Heart right ventricle (tissue), 16 donors: ENCODE measurements at regions not wholly inside any gene's neighbourhood (a gene's known extent, or its start where the extent isn't known, plus 50 kb on each side); places are given as distances from the start of the nearest gene placed in this dataset.
A peak's percentile ranks its signal among the peaks of the same experiment; 100 is the strongest.

Source experiments
- ATAC-seq, 8 donors: fragments of 200-7000 bp; cut with Tn5 transposase; one replicate each; pipeline ENCODE4 v1.9.1; 2020; ENCODE audit warnings: mild to moderate bottlenecking in 8 of 8, moderate library complexity in 8 of 8, moderate number of reproducible peaks in 1 of 8
- DNase-seq, 2 donors: peaks; one replicate each; pipeline ENCODE4 v3.0.0-alpha.2; 2020
- H3K27ac ChIP-seq, 10 donors: fragments of 200-600 bp; sonication (generic) in 2 of 10; one replicate each; pipeline versions ENCODE4 v1.5.0 to v1.8.0; 2020 to 2022; ENCODE audit warnings: mild to moderate bottlenecking in 3 of 10
- H3K27me3 ChIP-seq, 7 donors: fragments of 200-600 bp; one replicate each; pipeline ENCODE4 v1.8.0; 2021 to 2022; ENCODE audit warnings: mild to moderate bottlenecking in 2 of 7
- H3K36me3 ChIP-seq, 9 donors: fragments of 200-600 bp; sonication (generic) in 1 of 9; one replicate each; pipeline versions ENCODE4 v1.5.0 to v1.8.0; 2020 to 2022; ENCODE audit warnings: mild to moderate bottlenecking in 2 of 9
- H3K4me1 ChIP-seq, 9 donors: fragments of 200-600 bp; sonication (generic) in 1 of 9; one replicate each; pipeline versions ENCODE4 v1.5.0 to v1.8.0; 2020 to 2022; ENCODE audit warnings: mild to moderate bottlenecking in 4 of 9
- H3K4me3 ChIP-seq, 10 donors: fragments of 200-600 bp; sonication (generic) in 2 of 10; one replicate each; pipeline versions ENCODE4 v1.5.0 to v1.8.0; 2020 to 2022; ENCODE audit warnings: mild to moderate bottlenecking in 7 of 10, moderate library complexity in 2 of 10
- H3K9me3 ChIP-seq, 11 donors: fragments of 200-600 bp in 10 of 11; sonication (generic) in 2 of 11; one replicate each; pipeline versions ENCODE4 v1.5.0 to v1.8.0; 2013 to 2022; ENCODE audit warnings: mild to moderate bottlenecking in 2 of 11, control low read depth in 1 of 11, moderate library complexity in 1 of 11
- CTCF ChIP-seq, 9 donors: fragments of 200-600 bp; sonication (generic) in 2 of 9; IDR thresholded peaks; one replicate each; pipeline versions ENCODE4 v1.5.0 to v1.8.0; 2021 to 2022; ENCODE audit warnings: antibody characterized with exemption in 9 of 9, mild to moderate bottlenecking in 5 of 9, moderate library complexity in 1 of 9
- WGBS, 2 donors: extraction: QIAGEN DNeasy Blood & Tissue Kit; methylation state at CpG; one replicate each; pipeline ENCODE4 v1.1.7; 2013; ENCODE audit warnings: inconsistent platforms in 1 of 2; 5-methylcytosine and 5-hydroxymethylcytosine counted together
- intact Hi-C, 10 donors: fragments of 100-400 bp; cut with DNase I; formaldehyde crosslinking; loops; one replicate each; pipeline versions ENCODE4 v1.11.1 to v1.14.2; 2022
- donor health status: Arrhythmogenic right ventricular cardiomyopathy.
- donor health status: ischemic (EF 13 %, LVEDD 7.1; RV severe dilation, severe dysfunction).
- donor health status: healthy with polysubstance abuse.
- donor health status: DM: no; HTN: yes; CAD: no.
- donor health status: DM: no; HTN: no; CAD: no.
- donor health status: ischemic (EF 25% LVEDD 6.9; RV normal size, moderate dysfunction).
- donor health status: ischemic (EF 25% LVEDD 5.7; RV mildly dilated, moderate dysfunction).
- donor health status: healthy.
- donor health status: DM: yes; HTN: yes; CAD: no.
- donor health status: Ischemic cardiomyopathy.
- donor health status: ischemic (EF 35%, LVEDD 5.7; RV mildly dilated, moderate dysfunction).
- donor health status: nonischemic (EF 11% LVEDD 7.7; RV severe dilation, severe dysfunction).
- donor health status: DM: yes; HTN: yes; CAD: no.
- donor health status: PGD.
- donor health status: ischemic (EF 29% LVEDD 5.4; RV normal size, mild dysfunction).
- donor health status: nonischemic (EF 23%, LVEDD 6.1; RV moderate dilation, normal function).

GRCh38 chr10:53607691-53608090 is 835.1 kb upstream of the MBL2 start:
- Histone ChIP-seq H3K36me3 (no peaks in the 10 kb centered on the region), H3K27ac (no peak overlapping the region), H3K27me3 (no peaks in the 10 kb centered on the region), H3K4me1 (no peaks in the 10 kb centered on the region), H3K4me3 (no peak overlapping the region), H3K9me3 (no peaks in the 10 kb centered on the region)
- ATAC-seq, result no peak
- DNase-seq, result no peak
- no peak for TF ChIP-seq CTCF (IDR thresholded peaks at IDR 0.05)
- intact Hi-C loops, result loop anchor here in 1 of 10 donors (10.0 kb wide), 2 partner anchors 237 to 797 kb away; no protein-coding TSS in a partner anchor
- 73 to 76% methylated on average over 3 of the region's 3 CpGs for WGBS, 2 donors

GRCh38 chr10:53606981-53607380 is 834.4 kb upstream of the MBL2 start:
- no peak for DNase-seq
- Histone ChIP-seq H3K4me3 (no peak overlapping the region), H3K36me3 (no peaks in the 10 kb centered on the region), H3K27me3 (no peaks in the 10 kb centered on the region), H3K27ac (no peak overlapping the region), H3K9me3 (no peaks in the 10 kb centered on the region), H3K4me1 (no peaks in the 10 kb centered on the region)
- ATAC-seq, result no peak
- intact Hi-C loops, result loop anchor here in 1 of 10 donors (10.0 kb wide), 2 partner anchors 238 to 798 kb away; no protein-coding TSS in a partner anchor
- TF ChIP-seq CTCF (IDR thresholded peaks at IDR 0.05), result no peak
- WGBS, 2 donors, result 86% methylated on average over 3 of the region's 3 CpGs

GRCh38 chr10:53601260-53601875 is 828.8 kb upstream of the MBL2 start:
- 14 to 15% methylated on average over 11 of the region's 11 CpGs for WGBS, 2 donors
- Histone ChIP-seq H3K36me3 (no peaks in the 10 kb centered on the region), H3K27me3 (peaks cover 0 to 2% (median 0%) of the 10 kb centered on the region in 7 donors), H3K4me1 (no peaks in the 10 kb centered on the region), H3K9me3 (no peaks in the 10 kb centered on the region), H3K27ac (no peak overlapping the region), H3K4me3 (no peak overlapping the region)
- ATAC-seq (no peak), DNase-seq (no peak)
- TF ChIP-seq CTCF (IDR thresholded peaks at IDR 0.05), result peak; percentile 56 to 87 (median 79)
- intact Hi-C loops, result loop anchor here in 1 of 10 donors (10.0 kb wide), 2 partner anchors 243 to 803 kb away; no protein-coding TSS in a partner anchor

GRCh38 chr10:53598914-53599313 is 826.3 kb upstream of the MBL2 start:
- 70 to 73% methylated on average over 2 of the region's 2 CpGs for WGBS, 2 donors
- no peak overlapping the region for H3K27ac ChIP-seq
- TF ChIP-seq CTCF (IDR thresholded peaks at IDR 0.05), result no peak
- peaks cover 0 to 15% (median 6%) of the 10 kb centered on the region in 7 donors for H3K27me3 ChIP-seq
- no peaks in the 10 kb centered on the region for H3K36me3 ChIP-seq
- H3K4me3 ChIP-seq, result no peak overlapping the region
- intact Hi-C loops, result no loop called here
- H3K9me3 ChIP-seq, result no peaks in the 10 kb centered on the region
- no peaks in the 10 kb centered on the region for H3K4me1 ChIP-seq
- no peak for DNase-seq
- no peak for ATAC-seq
